ENCODE measurements at regions not wholly inside any gene's neighbourhood (a gene's known extent, or its start where the extent isn't known, plus 50 kb on each side); places are given as distances from the start of the nearest gene placed in this dataset.

- DNase-seq (ENCODE audit: low read depth): no peak
- H3K4me3 ChIP-seq (ENCODE audit: low read depth, low read length): no peak overlapping the region
- TF ChIP-seq, protein P1, sequence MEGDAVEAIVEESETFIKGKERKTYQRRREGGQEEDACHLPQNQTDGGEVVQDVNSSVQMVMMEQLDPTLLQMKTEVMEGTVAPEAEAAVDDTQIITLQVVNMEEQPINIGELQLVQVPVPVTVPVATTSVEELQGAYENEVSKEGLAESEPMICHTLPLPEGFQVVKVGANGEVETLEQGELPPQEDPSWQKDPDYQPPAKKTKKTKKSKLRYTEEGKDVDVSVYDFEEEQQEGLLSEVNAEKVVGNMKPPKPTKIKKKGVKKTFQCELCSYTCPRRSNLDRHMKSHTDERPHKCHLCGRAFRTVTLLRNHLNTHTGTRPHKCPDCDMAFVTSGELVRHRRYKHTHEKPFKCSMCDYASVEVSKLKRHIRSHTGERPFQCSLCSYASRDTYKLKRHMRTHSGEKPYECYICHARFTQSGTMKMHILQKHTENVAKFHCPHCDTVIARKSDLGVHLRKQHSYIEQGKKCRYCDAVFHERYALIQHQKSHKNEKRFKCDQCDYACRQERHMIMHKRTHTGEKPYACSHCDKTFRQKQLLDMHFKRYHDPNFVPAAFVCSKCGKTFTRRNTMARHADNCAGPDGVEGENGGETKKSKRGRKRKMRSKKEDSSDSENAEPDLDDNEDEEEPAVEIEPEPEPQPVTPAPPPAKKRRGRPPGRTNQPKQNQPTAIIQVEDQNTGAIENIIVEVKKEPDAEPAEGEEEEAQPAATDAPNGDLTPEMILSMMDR (IDR thresholded peaks at IDR 0.05; ENCODE audit: insufficient read depth, low read depth, low read length, missing control alignments): no peak
Measured at GRCh38 chr1:73770109-73770905, 427.7 kb downstream of the LRRIQ3 start.

- TF ChIP-seq, protein P1 (IDR thresholded peaks at IDR 0.05; ENCODE audit: insufficient read depth, low read depth, low read length, missing control alignments): no peak
- no peak for DNase-seq (ENCODE audit: low read depth)
- no peak overlapping the region for H3K4me3 ChIP-seq (ENCODE audit: low read depth, low read length)
Measured at GRCh38 chr1:73766786-73767348, 431.1 kb downstream of the LRRIQ3 start.

DNA sequence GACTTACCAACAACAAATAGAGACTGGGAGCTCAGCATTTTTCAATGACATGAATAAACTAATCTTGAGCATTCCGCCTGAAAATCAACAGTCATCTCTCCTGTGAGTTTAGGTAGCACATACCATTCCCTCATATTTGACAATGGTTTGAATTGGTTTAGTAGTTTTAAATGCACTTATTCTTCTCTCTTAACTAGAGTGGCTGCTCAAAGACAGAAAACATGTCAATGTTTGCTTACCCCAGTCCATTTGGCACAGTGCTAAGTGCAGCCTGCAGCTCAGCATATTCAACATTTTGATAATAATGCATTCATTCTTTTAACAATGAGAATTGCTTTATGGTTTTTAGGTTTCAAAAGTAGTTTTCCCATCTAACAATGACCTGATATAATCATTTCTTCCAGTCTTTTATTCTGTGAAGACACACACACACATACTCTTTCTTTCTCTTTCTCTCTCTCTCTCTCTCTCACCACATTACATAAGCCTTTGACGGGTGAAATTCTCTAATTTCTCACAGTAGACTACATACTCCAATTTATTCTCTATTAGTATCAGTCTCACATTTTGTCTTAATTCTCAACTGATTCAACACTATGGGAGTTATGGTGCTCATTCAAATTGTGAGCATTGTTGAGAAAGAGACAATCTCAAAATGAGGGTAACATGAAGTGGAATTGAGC lies 432.3 kb downstream of the LRRIQ3 start:
- no peak for DNase-seq (ENCODE audit: low read depth)
- no peak overlapping the region for H3K4me3 ChIP-seq (ENCODE audit: low read depth, low read length)
- TF ChIP-seq, protein P1 (IDR thresholded peaks at IDR 0.05; ENCODE audit: insufficient read depth, low read depth, low read length, missing control alignments): no peak

GRCh38 chr1:73761559-73761958 lies 436.4 kb downstream of the LRRIQ3 start:
- TF ChIP-seq, protein P1 (IDR thresholded peaks at IDR 0.05; ENCODE audit: insufficient read depth, low read depth, low read length, missing control alignments): no peak
- DNase-seq (ENCODE audit: low read depth): no peak
- H3K4me3 ChIP-seq (ENCODE audit: low read depth, low read length): no peak overlapping the region

GRCh38 chr1:73759011-73759410 lies 439.0 kb downstream of the LRRIQ3 start:
- no peak overlapping the region for H3K4me3 ChIP-seq (ENCODE audit: low read depth, low read length)
- TF ChIP-seq, protein P1 (IDR thresholded peaks at IDR 0.05; ENCODE audit: insufficient read depth, low read depth, low read length, missing control alignments): no peak
- DNase-seq (ENCODE audit: low read depth): no peak

- no peak overlapping the region for H3K4me3 ChIP-seq (ENCODE audit: low read depth, low read length)
- TF ChIP-seq, protein P1 (IDR thresholded peaks at IDR 0.05; ENCODE audit: insufficient read depth, low read depth, low read length, missing control alignments): no peak
- no peak for DNase-seq (ENCODE audit: low read depth)
Measured at GRCh38 chr1:73756817-73757216, 441.2 kb downstream of the LRRIQ3 start.
